OCI-LY1 (cell line): ENCODE measurements at regions not wholly inside any gene's neighbourhood (a gene's known extent, or its start where the extent isn't known, plus 50 kb on each side); places are given as distances from the start of the nearest gene placed in this dataset.
"Not testable (repeated sequence)": the region's sequence is repeated elsewhere in the genome, so short reads cannot be mapped to it uniquely, and the experiment has no call there.

Experiments used
- CTCF ChIP-seq: fragments of 200-600 bp; sonication (generic), shearing (Covaris generic); IDR thresholded peaks from 2 replicates; pipeline ENCODE4 v1.5.1; 2017; ENCODE audit warnings: mild to moderate bottlenecking, antibody characterized with exemption, low read length, moderate library complexity, mixed read lengths
- EZH2 ChIP-seq: fragments of 200-600 bp; sonication (generic), shearing (Covaris generic); IDR thresholded peaks from 2 replicates; pipeline ENCODE4 v1.8.0; 2017; ENCODE audit warnings: borderline replicate concordance, mixed run types, mild to moderate bottlenecking, antibody characterized with exemption, low read length, moderate library complexity, mixed read lengths

GRCh38 chr5:12078286-12078685, 174.0 kb upstream of the CTNND2 start:
- not testable (repeated sequence) for TF ChIP-seq CTCF, EZH2
